Activated CD4-positive, alpha-beta memory T cell treated with anti-CD3 and anti-CD28 coated beads, Interleukin-2, amount 10 ng/mL, durations not matched to agents 7 days and 5 days (primary cell): ENCODE measurements at regions not wholly inside any gene's neighbourhood (a gene's known extent, or its start where the extent isn't known, plus 50 kb on each side); places are given as distances from the start of the nearest gene placed in this dataset.
"Not testable (repeated sequence)": the region's sequence is repeated elsewhere in the genome, so short reads cannot be mapped to it uniquely, and the experiment has no call there.

ENCODE experiments used
- CTCF ChIA-PET: fragments of 350-600 bp; sonication (Branson Sonifier 250); formaldehyde crosslinking; loops from one replicate; lab custom pipeline; 2021; ENCODE audit warnings: antibody characterized with exemption, inconsistent platforms; lab: Charles Lee
- POLR2A ChIA-PET: fragments of 350-600 bp; sonication (Branson Sonifier 250); formaldehyde crosslinking; loops from one replicate; lab custom pipeline; 2021; ENCODE audit warnings: antibody characterized with exemption; lab: Charles Lee
- DNase-seq: peaks from one replicate; pipeline ENCODE4 v3.0.0-alpha.2; 2020
- H3K27ac Mint-ChIP-seq: one replicate; pipeline ENCODE4 v1.8.0; 2021; ENCODE audit warnings: mild to moderate bottlenecking, mixed read lengths
- H3K27me3 Mint-ChIP-seq: one replicate; pipeline ENCODE4 v1.8.0; 2021; ENCODE audit warnings: mixed read lengths
- H3K36me3 Mint-ChIP-seq: one replicate; pipeline ENCODE4 v1.8.0; 2021; ENCODE audit warnings: low read depth, mixed read lengths
- H3K4me1 Mint-ChIP-seq: one replicate; pipeline ENCODE4 v1.8.0; 2021; ENCODE audit warnings: mixed read lengths
- H3K4me3 Mint-ChIP-seq: one replicate; pipeline ENCODE4 v1.8.0; 2021; ENCODE audit warnings: mild to moderate bottlenecking, mixed read lengths
- H3K9me3 Mint-ChIP-seq: one replicate; pipeline ENCODE4 v1.8.0; 2021; ENCODE audit warnings: mixed read lengths

DNA sequence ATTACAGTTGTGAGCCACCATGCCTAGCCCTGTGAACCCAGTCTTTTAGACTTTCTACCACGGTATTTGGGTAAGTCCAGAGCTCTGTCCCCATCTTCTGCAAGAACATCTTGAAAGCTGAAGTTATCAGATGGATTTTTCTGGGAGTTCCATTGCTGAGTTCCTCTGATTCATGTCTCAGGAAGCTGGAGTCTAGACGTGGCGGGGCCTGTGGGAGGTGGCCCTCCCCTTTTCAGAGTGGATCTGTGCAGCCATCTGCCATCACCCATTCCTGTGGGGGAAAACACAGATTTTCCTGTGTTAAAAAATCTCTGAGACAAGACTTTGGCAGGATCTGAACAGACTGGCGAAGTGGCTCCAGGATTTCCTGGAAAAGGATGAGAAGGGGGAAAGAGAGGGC, 234.3 kb downstream of the NPIPA7 start:
- DNase-seq, POLR2A ChIA-PET, H3K36me3 Mint-ChIP-seq, H3K27ac Mint-ChIP-seq, CTCF ChIA-PET, H3K4me3 Mint-ChIP-seq, H3K9me3 Mint-ChIP-seq, H3K27me3 Mint-ChIP-seq, H3K4me1 Mint-ChIP-seq: not testable (repeated sequence)

DNA sequence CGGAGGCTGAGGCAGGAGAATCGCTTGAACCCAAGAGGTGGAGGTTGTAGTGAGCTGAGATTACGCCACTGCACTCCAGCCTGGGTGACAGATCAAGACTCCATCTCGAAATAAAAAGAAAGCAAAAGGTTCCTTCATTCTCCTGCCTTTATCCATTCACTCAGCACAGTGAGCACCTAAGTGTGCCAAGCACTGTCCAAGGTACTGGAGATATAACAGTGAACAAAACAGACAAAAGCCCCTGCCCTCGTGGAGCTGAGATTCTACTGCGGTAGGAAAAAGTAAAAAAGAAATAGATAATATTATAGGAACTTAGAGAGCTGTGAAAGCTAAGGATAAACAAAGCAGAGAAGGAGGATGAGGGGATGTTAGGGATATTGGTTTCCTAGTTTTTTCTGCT, 235.5 kb downstream of the NPIPA7 start:
- H3K27me3 Mint-ChIP-seq, H3K36me3 Mint-ChIP-seq, H3K4me3 Mint-ChIP-seq, H3K27ac Mint-ChIP-seq, CTCF ChIA-PET, DNase-seq, H3K4me1 Mint-ChIP-seq, H3K9me3 Mint-ChIP-seq, POLR2A ChIA-PET: not testable (repeated sequence)

DNA sequence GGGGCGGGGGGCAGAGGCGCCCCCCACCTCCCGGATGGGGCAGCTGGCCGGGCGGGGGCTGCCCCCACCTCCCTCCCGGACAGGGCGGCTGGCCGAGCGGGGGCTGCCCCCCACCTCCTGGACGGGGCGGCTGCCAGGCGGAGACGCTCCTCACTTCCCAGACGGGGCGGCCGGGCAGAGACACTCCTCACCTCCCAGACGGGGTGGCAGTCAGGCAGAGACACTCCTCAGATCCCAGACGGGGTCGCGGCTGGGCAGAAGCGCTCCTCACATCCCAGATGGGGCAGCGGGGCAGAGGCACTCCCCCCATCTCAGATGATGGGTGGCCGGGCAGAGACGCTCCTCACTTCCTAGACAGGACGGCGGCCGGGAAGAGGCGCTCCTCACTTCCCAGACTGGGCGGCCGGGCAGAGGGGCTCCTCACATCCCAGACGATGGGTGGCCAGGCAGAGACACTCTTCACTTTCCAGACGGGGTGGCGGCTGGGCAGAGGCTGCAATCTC, 240.1 kb downstream of the NPIPA7 start:
- H3K9me3 Mint-ChIP-seq, H3K27ac Mint-ChIP-seq, H3K4me3 Mint-ChIP-seq, CTCF ChIA-PET, POLR2A ChIA-PET, DNase-seq, H3K27me3 Mint-ChIP-seq, H3K36me3 Mint-ChIP-seq, H3K4me1 Mint-ChIP-seq: not testable (repeated sequence)

DNA sequence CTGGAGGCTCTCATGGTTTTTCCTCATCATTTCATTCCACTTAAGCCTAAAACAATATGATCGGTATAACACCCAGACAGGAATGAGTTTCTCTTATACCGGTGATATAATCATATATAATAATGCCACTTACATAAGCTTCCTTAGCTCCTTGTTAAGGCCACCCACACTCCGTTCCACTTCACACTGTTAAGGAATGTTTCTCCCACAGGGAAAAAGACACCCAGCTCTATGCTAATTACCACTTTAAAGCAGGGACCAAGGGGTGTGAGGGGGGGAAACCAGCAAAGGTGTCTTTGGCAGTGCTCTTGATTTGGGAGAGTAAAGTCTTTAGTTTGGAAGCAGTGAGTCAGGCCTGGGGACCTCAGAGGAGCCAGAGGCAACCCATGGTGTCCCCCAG, 245.4 kb downstream of the NPIPA7 start:
- POLR2A ChIA-PET, H3K27me3 Mint-ChIP-seq, H3K4me3 Mint-ChIP-seq, H3K36me3 Mint-ChIP-seq, H3K27ac Mint-ChIP-seq, H3K4me1 Mint-ChIP-seq, DNase-seq, CTCF ChIA-PET, H3K9me3 Mint-ChIP-seq: not testable (repeated sequence)

DNA sequence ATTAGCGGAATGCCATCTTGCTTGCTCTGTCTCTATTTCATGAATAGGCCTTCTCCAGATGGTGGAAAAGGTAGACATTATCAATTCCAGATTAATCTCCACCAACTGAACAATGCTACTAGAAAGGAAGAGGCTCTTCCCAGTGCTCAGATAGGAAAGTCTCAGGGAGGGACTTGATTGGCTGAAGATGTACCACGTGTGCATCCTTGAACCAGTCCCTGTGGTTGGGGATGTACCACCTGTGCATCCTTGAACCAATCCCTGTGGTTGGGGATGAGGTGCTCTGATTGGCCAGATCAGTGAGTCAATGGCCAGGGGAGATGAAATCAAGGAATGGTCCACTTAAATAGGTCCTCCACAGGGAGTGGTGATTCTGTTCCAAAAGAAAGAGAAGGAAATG, 246.2 kb downstream of the NPIPA7 start:
- H3K27ac Mint-ChIP-seq, POLR2A ChIA-PET, DNase-seq, H3K9me3 Mint-ChIP-seq, H3K36me3 Mint-ChIP-seq, H3K27me3 Mint-ChIP-seq, CTCF ChIA-PET, H3K4me1 Mint-ChIP-seq, H3K4me3 Mint-ChIP-seq: not testable (repeated sequence)

DNA sequence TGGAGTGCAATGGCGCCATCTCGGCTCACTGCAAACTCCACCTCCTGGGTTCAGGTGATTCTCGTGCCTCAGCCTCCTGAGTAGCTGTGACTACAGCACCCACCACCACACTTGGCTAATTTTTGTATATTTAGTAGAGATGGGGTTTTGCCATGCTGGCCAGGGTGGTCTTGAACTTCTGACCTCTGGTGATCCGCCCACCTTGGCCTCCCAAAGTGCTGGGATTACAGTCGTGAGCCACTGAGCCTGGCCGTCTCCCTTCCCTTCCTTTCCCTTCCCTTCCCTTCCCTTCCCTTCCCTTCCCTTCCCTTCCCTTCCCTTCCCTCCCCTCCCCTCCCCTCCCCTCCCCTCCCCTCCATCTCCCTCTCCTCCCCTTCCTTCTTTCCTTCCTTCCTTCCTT, 248.9 kb downstream of the NPIPA7 start:
- POLR2A ChIA-PET, H3K4me1 Mint-ChIP-seq, H3K4me3 Mint-ChIP-seq, CTCF ChIA-PET, DNase-seq, H3K27me3 Mint-ChIP-seq, H3K9me3 Mint-ChIP-seq, H3K36me3 Mint-ChIP-seq, H3K27ac Mint-ChIP-seq: not testable (repeated sequence)

DNA sequence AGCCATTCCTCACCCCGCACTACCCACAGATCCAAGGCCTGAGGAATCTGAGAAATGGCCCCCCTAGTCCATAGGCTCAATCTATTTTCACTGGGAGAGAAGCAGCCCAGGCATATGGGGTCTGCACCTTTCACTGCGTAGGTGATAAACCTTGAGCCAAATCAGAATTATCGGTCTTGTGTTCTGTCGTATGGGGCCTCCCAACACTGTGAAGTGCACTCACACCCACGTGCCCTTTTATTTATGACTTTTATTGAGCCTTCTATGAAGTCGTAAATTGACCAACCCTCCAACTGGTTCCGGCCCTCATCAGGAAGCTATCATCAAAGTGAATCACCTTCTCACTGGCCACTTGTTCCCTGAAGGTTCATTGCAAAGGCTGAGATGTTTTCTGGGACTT, 259.3 kb downstream of the NPIPA7 start:
- H3K36me3 Mint-ChIP-seq, CTCF ChIA-PET, DNase-seq, H3K27ac Mint-ChIP-seq, POLR2A ChIA-PET, H3K4me1 Mint-ChIP-seq, H3K27me3 Mint-ChIP-seq, H3K4me3 Mint-ChIP-seq, H3K9me3 Mint-ChIP-seq: not testable (repeated sequence)

DNA sequence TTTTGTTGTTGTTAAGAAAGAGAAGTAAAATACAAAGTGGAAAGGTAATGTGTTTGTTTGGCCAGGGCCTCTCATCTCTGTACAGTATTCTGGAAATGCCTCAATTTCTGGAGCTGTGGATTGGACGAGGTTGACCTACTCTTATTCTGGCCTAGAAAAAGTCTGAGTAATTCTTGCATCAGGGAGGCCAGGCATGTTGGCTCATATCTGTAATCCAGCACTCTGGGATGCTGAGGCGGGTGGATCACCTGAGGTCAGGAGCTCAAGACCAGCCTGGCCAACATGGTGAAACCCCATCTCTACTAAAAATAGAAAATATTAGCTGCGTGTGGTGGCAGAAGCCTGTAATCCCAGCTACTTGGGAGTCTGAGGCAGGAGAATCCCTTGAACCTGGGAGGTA, 259.8 kb downstream of the NPIPA7 start:
- H3K27me3 Mint-ChIP-seq, H3K27ac Mint-ChIP-seq: not testable (repeated sequence)

DNA sequence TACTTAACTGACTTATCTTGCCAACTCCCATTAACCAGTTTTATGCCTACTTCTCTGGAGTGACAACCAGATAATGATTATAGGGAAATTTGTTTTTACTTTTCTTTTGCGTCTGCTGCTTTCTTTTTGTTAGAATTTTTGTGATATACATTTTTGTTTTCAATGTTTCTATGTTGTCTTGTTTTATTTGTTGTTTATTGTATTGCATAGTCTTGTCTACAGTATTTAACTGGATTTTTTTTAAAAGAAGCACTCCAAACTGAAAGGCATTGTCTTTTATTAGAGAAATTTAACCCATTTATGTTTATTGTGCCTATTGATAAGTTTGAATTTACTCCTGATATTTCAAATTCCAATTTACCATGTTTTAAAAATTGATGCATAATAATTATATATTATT, 264.9 kb downstream of the NPIPA7 start:
- POLR2A ChIA-PET, CTCF ChIA-PET, H3K9me3 Mint-ChIP-seq, H3K27me3 Mint-ChIP-seq, H3K4me1 Mint-ChIP-seq, DNase-seq, H3K36me3 Mint-ChIP-seq, H3K4me3 Mint-ChIP-seq, H3K27ac Mint-ChIP-seq: not testable (repeated sequence)

More for the DNA sequence above, 259.8 kb downstream of the NPIPA7 start:
- CTCF ChIA-PET, H3K9me3 Mint-ChIP-seq, POLR2A ChIA-PET, H3K36me3 Mint-ChIP-seq, H3K4me1 Mint-ChIP-seq, DNase-seq, H3K4me3 Mint-ChIP-seq: not testable (repeated sequence)

DNA sequence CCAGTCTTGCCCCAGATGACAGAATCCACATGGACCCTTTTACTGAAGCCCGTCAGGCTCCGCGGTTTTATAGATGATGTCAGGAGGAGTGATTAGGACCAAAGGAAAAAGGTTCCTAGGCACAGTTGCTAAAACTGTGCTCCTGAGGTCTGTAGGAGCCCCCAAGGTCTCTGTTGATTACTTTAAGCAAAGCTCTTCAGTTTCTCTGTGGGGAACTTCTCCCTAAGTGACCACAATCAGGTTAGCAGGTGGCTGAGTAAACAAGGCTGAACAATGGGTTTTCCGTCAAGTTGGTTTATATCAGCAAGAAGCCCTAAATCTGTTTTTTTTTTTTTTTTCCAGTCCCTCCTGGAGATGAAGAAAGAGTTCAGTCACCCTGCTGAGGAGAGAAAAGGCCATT, 269.1 kb downstream of the NPIPA7 start:
- H3K9me3 Mint-ChIP-seq, H3K27ac Mint-ChIP-seq, H3K27me3 Mint-ChIP-seq, DNase-seq, CTCF ChIA-PET, H3K4me1 Mint-ChIP-seq, POLR2A ChIA-PET, H3K4me3 Mint-ChIP-seq, H3K36me3 Mint-ChIP-seq: not testable (repeated sequence)

DNA sequence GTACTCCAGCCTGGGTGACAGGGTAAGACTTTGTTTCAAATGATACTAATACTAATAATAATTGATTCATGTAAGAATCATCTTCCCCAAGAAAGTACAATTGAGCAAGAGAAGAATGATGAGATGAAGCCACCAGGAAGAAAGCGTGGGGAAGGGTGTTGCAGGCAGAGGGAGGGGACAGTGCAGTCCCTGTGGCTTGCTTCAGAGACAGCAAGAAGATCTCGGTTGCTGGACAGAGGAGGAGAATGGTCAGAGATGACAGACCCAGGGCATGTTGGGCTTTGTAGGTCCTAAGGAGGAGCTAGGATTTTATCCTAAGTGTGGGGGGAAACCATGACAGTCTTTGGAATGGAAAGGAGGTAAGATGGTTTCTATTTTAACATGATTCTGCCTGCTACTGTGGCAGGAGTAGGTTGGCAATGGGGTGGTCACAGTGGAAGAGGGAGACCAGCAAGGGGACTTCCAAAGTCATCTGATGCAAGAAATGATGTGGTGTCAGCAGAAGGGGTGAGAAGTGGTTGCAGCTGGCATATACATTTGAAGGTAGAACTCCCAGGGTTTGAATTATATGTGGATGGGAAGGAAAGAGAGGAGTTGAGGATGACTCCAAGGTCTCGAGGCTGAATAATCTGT, 293.4 kb downstream of the NPIPA7 start:
- POLR2A ChIA-PET, H3K36me3 Mint-ChIP-seq, CTCF ChIA-PET, H3K27ac Mint-ChIP-seq, H3K4me1 Mint-ChIP-seq, H3K9me3 Mint-ChIP-seq, H3K27me3 Mint-ChIP-seq, H3K4me3 Mint-ChIP-seq, DNase-seq: not testable (repeated sequence)

DNA sequence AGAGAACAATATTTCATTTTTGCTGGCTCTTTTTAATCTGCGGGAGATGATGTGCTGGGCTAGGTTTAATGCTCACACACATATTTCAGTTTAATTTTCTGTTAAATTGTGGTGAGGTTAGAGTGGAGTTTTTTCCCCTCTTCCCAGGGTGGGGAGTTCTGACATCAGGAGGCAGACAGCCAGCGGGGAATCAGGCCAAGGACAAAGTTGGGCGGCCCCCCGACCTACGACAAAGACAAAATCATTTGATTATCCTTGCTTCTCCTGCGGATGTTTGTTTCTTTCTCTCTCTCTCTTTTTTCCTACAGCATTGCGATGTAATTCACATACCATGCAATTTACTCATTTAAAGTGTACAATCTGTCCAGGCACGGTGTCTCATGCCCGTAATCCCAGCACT, 295.9 kb downstream of the NPIPA7 start:
- H3K4me1 Mint-ChIP-seq, CTCF ChIA-PET, H3K27me3 Mint-ChIP-seq, DNase-seq, POLR2A ChIA-PET, H3K9me3 Mint-ChIP-seq, H3K4me3 Mint-ChIP-seq, H3K36me3 Mint-ChIP-seq, H3K27ac Mint-ChIP-seq: not testable (repeated sequence)

DNA sequence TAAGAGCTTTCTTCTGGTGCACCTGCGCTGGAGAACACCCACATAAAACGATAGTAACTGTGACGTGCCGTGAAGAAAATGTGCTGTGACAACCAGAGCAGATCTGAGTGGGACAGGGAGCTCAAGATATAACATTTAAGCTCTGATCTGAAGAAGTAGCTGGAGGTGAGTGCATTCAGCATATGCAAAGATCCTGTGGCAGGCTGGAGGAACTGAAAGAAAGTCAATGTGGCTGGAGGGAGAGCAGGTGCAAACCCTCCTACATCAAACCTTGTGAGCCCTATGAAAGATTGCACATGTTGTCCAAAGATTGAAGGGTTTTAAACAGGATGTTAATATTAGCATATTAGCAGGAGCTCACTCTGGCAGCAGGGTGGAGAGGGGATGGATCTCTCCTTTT, 342.9 kb downstream of the NPIPA7 start:
- POLR2A ChIA-PET, H3K27ac Mint-ChIP-seq, CTCF ChIA-PET, DNase-seq, H3K4me3 Mint-ChIP-seq, H3K4me1 Mint-ChIP-seq, H3K9me3 Mint-ChIP-seq, H3K36me3 Mint-ChIP-seq, H3K27me3 Mint-ChIP-seq: not testable (repeated sequence)

DNA sequence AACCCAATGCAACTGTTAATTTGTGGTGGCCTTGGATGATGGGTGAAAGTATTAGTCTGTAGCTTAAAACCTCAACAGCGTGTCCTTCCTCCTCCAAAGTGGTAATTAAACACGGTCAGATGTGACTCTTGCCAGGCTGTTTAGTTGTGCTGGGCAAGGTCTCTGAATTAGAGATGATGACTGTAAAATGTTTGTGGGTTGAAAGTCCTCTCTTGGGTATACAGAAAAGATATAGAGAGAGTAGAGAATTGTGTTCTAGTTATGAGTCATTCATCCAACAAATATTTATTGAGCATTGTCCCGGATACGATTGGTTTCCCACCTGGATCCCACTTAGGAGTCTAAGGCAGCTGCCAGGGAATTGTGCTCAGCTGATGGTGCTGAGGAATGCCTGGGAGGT, 343.7 kb downstream of the NPIPA7 start:
- H3K36me3 Mint-ChIP-seq, CTCF ChIA-PET, DNase-seq, H3K27ac Mint-ChIP-seq, H3K27me3 Mint-ChIP-seq, POLR2A ChIA-PET, H3K4me1 Mint-ChIP-seq, H3K9me3 Mint-ChIP-seq, H3K4me3 Mint-ChIP-seq: not testable (repeated sequence)
